ENCODE measurements at regions not wholly inside any gene's neighbourhood (a gene's known extent, or its start where the extent isn't known, plus 50 kb on each side); places are given as distances from the start of the nearest gene placed in this dataset.

DNA sequence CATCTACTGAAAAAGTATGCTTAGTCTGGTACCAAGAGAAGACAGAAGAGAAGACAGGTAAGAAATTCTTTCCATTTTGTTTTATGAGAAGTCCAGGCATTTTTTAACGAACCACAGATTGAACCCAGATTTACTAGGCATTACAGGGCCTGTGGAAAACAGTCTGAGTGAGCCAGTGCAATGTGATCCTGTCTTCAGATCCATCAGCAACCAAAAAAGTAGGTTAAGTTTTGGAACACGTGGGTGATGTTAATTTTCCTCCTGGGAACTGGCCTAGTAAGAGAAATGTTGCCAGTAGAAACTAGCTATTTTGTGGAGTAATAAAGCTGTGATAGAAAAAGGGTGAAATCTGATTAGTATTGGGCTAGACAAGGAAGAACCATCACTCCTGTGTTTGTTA, 440.9 kb upstream of the SEL1L start:
- no peak for DNase-seq (ENCODE audit: insufficient read length, low spot score)
- FAIRE-seq: no peak
- TF ChIP-seq CTCF (IDR thresholded peaks at IDR 0.05; ENCODE audit: insufficient read depth, missing control alignments): no peak

GRCh38 chr14:81980601-81981306, 447.1 kb upstream of the SEL1L start:
- DNase-seq (ENCODE audit: insufficient read length, low spot score) (no peak), FAIRE-seq (no peak)
- no peak for TF ChIP-seq CTCF (IDR thresholded peaks at IDR 0.05; ENCODE audit: insufficient read depth, missing control alignments)

GRCh38 chr14:81981307-81981675, 447.6 kb upstream of the SEL1L start:
- no peak for DNase-seq (ENCODE audit: insufficient read length, low spot score)
- no peak for FAIRE-seq
- no peak for TF ChIP-seq CTCF (IDR thresholded peaks at IDR 0.05; ENCODE audit: insufficient read depth, missing control alignments)

- DNase-seq (ENCODE audit: insufficient read length, low spot score) (no peak), FAIRE-seq (no peak)
- no peak for TF ChIP-seq CTCF (IDR thresholded peaks at IDR 0.05; ENCODE audit: insufficient read depth, missing control alignments)
Observed at GRCh38 chr14:81982046-81982445, 448.4 kb upstream of the SEL1L start.

DNA sequence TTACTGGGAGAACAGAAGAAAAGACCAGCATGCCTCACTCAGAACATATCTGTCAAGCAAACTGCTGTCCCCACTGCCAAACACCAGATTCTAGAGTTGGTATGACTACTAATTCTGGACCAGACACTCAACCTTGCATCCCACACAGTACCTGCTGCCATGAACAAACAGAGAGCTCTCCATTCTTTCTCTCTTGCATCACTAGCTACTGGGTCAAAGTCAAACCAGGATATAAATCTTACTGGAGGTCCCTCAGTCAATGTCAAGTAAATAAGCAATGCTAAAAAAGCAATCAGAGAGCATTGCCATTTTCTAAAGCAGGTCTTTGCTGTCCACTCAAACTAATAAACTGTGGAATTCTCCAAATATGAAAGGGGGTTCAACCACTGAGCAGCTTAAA, 452.4 kb upstream of the SEL1L start:
- TF ChIP-seq CTCF (IDR thresholded peaks at IDR 0.05; ENCODE audit: insufficient read depth, missing control alignments): no peak
- FAIRE-seq: no peak
- no peak for DNase-seq (ENCODE audit: insufficient read length, low spot score)

DNA sequence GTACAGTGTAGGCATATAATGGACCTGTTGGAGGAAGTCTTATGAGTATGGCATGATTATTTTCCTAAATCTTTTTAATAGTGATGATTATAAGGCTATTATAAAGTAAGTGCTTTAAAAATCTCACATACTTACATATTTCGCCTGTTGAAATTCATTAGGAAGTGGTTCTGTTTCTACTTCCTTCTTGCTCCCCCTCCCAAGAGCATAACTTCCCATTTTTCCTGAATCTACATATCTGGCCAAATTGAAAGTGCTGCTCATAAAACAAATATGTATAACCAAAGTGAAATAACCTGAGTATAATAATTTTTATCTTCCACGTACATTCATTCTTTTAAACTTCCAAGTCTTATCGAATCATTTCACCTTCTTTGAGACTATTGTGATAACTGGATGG, 455.6 kb upstream of the SEL1L start:
- no peak for TF ChIP-seq CTCF (IDR thresholded peaks at IDR 0.05; ENCODE audit: insufficient read depth, missing control alignments)
- DNase-seq (ENCODE audit: insufficient read length, low spot score) (no peak), FAIRE-seq (no peak)

GRCh38 chr14:81990312-81990761, 456.7 kb upstream of the SEL1L start:
- FAIRE-seq (peak; percentile 87), DNase-seq (ENCODE audit: insufficient read length, low spot score) (no peak)
- TF ChIP-seq CTCF (IDR thresholded peaks at IDR 0.05; ENCODE audit: insufficient read depth, missing control alignments): peak; percentile 87
